H9 (cell line): ENCODE measurements at regions not wholly inside any gene's neighbourhood (a gene's known extent, or its start where the extent isn't known, plus 50 kb on each side); places are given as distances from the start of the nearest gene placed in this dataset.
A peak's percentile ranks its signal among the peaks of the same experiment; 100 is the strongest.

ENCODE experiments used
- DNase-seq: peaks from one replicate; pipeline ENCODE4 v3.0.0-alpha.2; 2017
- H2AFZ ChIP-seq: one replicate; pipeline ENCODE4 v1.6.1; 2013; ENCODE audit warnings: mild to moderate bottlenecking, low read length, control low read depth, moderate library complexity
- H2AK5ac ChIP-seq: 2 replicates; pipeline ENCODE4 v1.6.1; 2013; ENCODE audit warnings: low read length, control low read depth, mixed read lengths; ENCODE audit not compliant: insufficient read length
- H2BK120ac ChIP-seq: one replicate; pipeline ENCODE4 v1.6.1; 2013; ENCODE audit warnings: low read depth, mild to moderate bottlenecking, low read length, control low read depth, inconsistent platforms; ENCODE audit not compliant: poor library complexity, severe bottlenecking
- H2BK12ac ChIP-seq: 2 replicates; pipeline ENCODE4 v1.6.1; 2013; ENCODE audit warnings: low read length, control low read depth, mixed read lengths, low read depth; ENCODE audit not compliant: insufficient read length
- H2BK15ac ChIP-seq: 2 replicates; pipeline ENCODE4 v1.6.1; 2013; ENCODE audit warnings: low read depth, low read length, control low read depth
- H2BK20ac ChIP-seq: one replicate; pipeline ENCODE4 v1.6.1; 2013; ENCODE audit warnings: low read depth, mild to moderate bottlenecking, low read length, control low read depth, inconsistent platforms; ENCODE audit not compliant: poor library complexity, severe bottlenecking
- H2BK5ac ChIP-seq: 2 replicates; pipeline ENCODE4 v1.6.1; 2013; ENCODE audit warnings: low read length, control low read depth, mixed read lengths; ENCODE audit not compliant: insufficient read length
- H3K14ac ChIP-seq: 2 replicates; pipeline ENCODE4 v1.6.1; 2013; ENCODE audit warnings: low read length, control low read depth; ENCODE audit not compliant: insufficient read depth
- H3K18ac ChIP-seq: 2 replicates; pipeline ENCODE4 v1.6.1; 2013; ENCODE audit warnings: low read depth, mild to moderate bottlenecking, mixed read lengths, low read length, control low read depth; ENCODE audit not compliant: insufficient read length
- H3K23ac ChIP-seq: 2 replicates; pipeline ENCODE4 v1.6.1; 2013; ENCODE audit warnings: low read length, control low read depth, mixed read lengths, low read depth; ENCODE audit not compliant: insufficient read length
- H3K23me2 ChIP-seq: 2 replicates; pipeline ENCODE4 v1.6.1; 2013; ENCODE audit warnings: low read depth, mild to moderate bottlenecking, mixed read lengths, low read length, control low read depth; ENCODE audit not compliant: insufficient read length, poor library complexity, severe bottlenecking
- H3K27ac ChIP-seq: 2 replicates; pipeline ENCODE4 v1.5.1; 2013; ENCODE audit warnings: low read length, control low read depth, mixed read lengths, low read depth; ENCODE audit not compliant: insufficient read length
- H3K27me3 ChIP-seq: 2 replicates; pipeline ENCODE4 v1.6.1; 2013; ENCODE audit warnings: low read length, control low read depth, inconsistent platforms; ENCODE audit not compliant: insufficient read depth
- H3K4ac ChIP-seq: 2 replicates; pipeline ENCODE4 v1.6.1; 2013; ENCODE audit warnings: low read depth, mild to moderate bottlenecking, control low read depth, inconsistent platforms, low read length, moderate library complexity
- H3K4me1 ChIP-seq: 2 replicates; pipeline ENCODE4 v1.6.1; 2013; ENCODE audit warnings: low read length, control low read depth, inconsistent platforms; ENCODE audit not compliant: insufficient read depth
- H3K4me2 ChIP-seq: 2 replicates; pipeline ENCODE4 v1.6.1; 2013; ENCODE audit warnings: low read length, control low read depth, mixed read lengths; ENCODE audit not compliant: insufficient read length, insufficient read depth
- H3K56ac ChIP-seq: 2 replicates; pipeline ENCODE4 v1.6.1; 2013; ENCODE audit warnings: low read depth, mild to moderate bottlenecking, mixed read lengths, low read length, control low read depth; ENCODE audit not compliant: insufficient read length
- H3K79me1 ChIP-seq: 2 replicates; pipeline ENCODE4 v1.6.1; 2013; ENCODE audit warnings: low read depth, mild to moderate bottlenecking, moderate library complexity, low read length, control low read depth, inconsistent platforms; ENCODE audit not compliant: insufficient read depth, poor library complexity, severe bottlenecking
- H3K79me2 ChIP-seq: 2 replicates; pipeline ENCODE4 v1.6.1; 2013; ENCODE audit warnings: low read length, control low read depth, inconsistent platforms; ENCODE audit not compliant: insufficient read depth
- H3K9ac ChIP-seq: 2 replicates; pipeline ENCODE4 v1.6.1; 2013; ENCODE audit warnings: low read length, control low read depth, mixed read lengths; ENCODE audit not compliant: insufficient read length; ENCODE audit errors: extremely low read depth
- H3K9me3 ChIP-seq: one replicate; pipeline ENCODE4 v1.6.1; 2013; ENCODE audit warnings: low read depth, low read length, inconsistent platforms; ENCODE audit not compliant: control insufficient read depth
- H3T11ph ChIP-seq: one replicate; pipeline ENCODE4 v1.6.1; 2013; ENCODE audit warnings: mild to moderate bottlenecking, low read length, control low read depth, inconsistent platforms
- H4K20me1 ChIP-seq: one replicate; pipeline ENCODE4 v1.6.1; 2013; ENCODE audit not compliant: control insufficient read depth, insufficient read length, insufficient read depth
- H4K5ac ChIP-seq: 2 replicates; pipeline ENCODE4 v1.6.1; 2013; ENCODE audit warnings: low read depth, mild to moderate bottlenecking, mixed read lengths, low read length, control low read depth; ENCODE audit not compliant: insufficient read length
- H4K8ac ChIP-seq: replicated peaks from 2 replicates; pipeline ENCODE4 v1.6.1; 2013; ENCODE audit warnings: low read length, control low read depth, mixed read lengths, low read depth; ENCODE audit not compliant: insufficient read length
- H4K91ac ChIP-seq: 2 replicates; pipeline ENCODE4 v1.6.1; 2013; ENCODE audit warnings: low read depth, mild to moderate bottlenecking, moderate library complexity, mixed read lengths, low read length, control low read depth; ENCODE audit not compliant: insufficient read length
- H3K27ac Mint-ChIP-seq, 3 experiments: 2 replicates in 2 of 3; 3 replicates in 1 of 3; pipeline ENCODE4 v1.8.0; 2020 to 2021; ENCODE audit warnings: mixed read lengths in 3 of 3, mild to moderate bottlenecking in 1 of 3, moderate library complexity in 1 of 3
- H3K27me3 Mint-ChIP-seq: 2 replicates; pipeline ENCODE4 v1.8.0; 2021; ENCODE audit warnings: low read depth, mild to moderate bottlenecking, moderate library complexity, mixed read lengths
- H3K36me3 Mint-ChIP-seq, 3 experiments: 2 replicates in 2 of 3; 3 replicates in 1 of 3; pipeline ENCODE4 v1.8.0; 2020 to 2021; ENCODE audit warnings: low read depth in 3 of 3, mixed read lengths in 3 of 3; ENCODE audit not compliant: insufficient read depth in 1 of 3
- H3K4me1 Mint-ChIP-seq, 2 experiments: 2 replicates each; pipeline ENCODE4 v1.8.0; 2020; ENCODE audit warnings: mixed read lengths in 2 of 2
- H3K4me3 Mint-ChIP-seq, 2 experiments: 2 replicates in 1 of 2; 3 replicates in 1 of 2; pipeline ENCODE4 v1.8.0; 2020 to 2021; ENCODE audit warnings: mild to moderate bottlenecking in 2 of 2, mixed read lengths in 2 of 2, moderate library complexity in 1 of 2
- H3K9me3 Mint-ChIP-seq, 2 experiments: 2 replicates in 1 of 2; 3 replicates in 1 of 2; pipeline ENCODE4 v1.8.0; 2020; ENCODE audit warnings: mild to moderate bottlenecking in 2 of 2, mixed read lengths in 2 of 2, moderate library complexity in 1 of 2
- CTCF ChIP-seq: fragments of 200-600 bp; sonication (generic); conservative IDR thresholded peaks from 3 replicates; pipeline ENCODE4 v1.8.0; 2021; ENCODE audit warnings: antibody characterized with exemption, mild to moderate bottlenecking
- WGBS: extraction: QIAGEN DNeasy Blood & Tissue Kit; methylation state at CpG from one replicate; pipeline ENCODE4 v1.1.7; 2013; ENCODE audit warnings: missing lambda C conversion rate, low lambda C conversion rate, mixed read lengths; ENCODE audit not compliant: insufficient read length; ENCODE audit errors: extremely low coverage; 5-methylcytosine and 5-hydroxymethylcytosine counted together

- Mint-ChIP-seq H3K9me3 (peaks cover 0 to 7% of the 10 kb centered on the region in 2 experiments; a peak in 2 of 5 replicates), H3K4me3 (no peak overlapping the region), H3K27ac (peak overlapping the region in 1 of 3 experiments; percentile 63; a peak in 1 of 7 replicates), H3K27me3 (no peaks in the 10 kb centered on the region), H3K36me3 (peaks cover 0 to 8% (median 0%) of the 10 kb centered on the region in 3 experiments; a peak in 2 of 7 replicates), H3K4me1 (peaks cover 26 to 30% of the 10 kb centered on the region in 2 experiments)
- Histone ChIP-seq H4K91ac (no peak overlapping the region), H3K56ac (no peak overlapping the region), H4K5ac (no peak overlapping the region), H3K27me3 (no peaks in the 10 kb centered on the region), H3K18ac (no peak overlapping the region), H4K8ac (no peak overlapping the region), H3K27ac (no peak overlapping the region), H3K9me3 (no peaks in the 10 kb centered on the region), H3K79me1 (no peaks in the 10 kb centered on the region), H3K79me2 (no peaks in the 10 kb centered on the region), H3T11ph (no peak overlapping the region), H3K14ac (no peak overlapping the region), H4K20me1 (no peaks in the 10 kb centered on the region), H3K23me2 (no peaks in the 10 kb centered on the region), H2BK12ac (no peak overlapping the region), H3K4me1 (peaks cover 6% of the 10 kb centered on the region), H2BK20ac (no peak overlapping the region), H3K23ac (no peak overlapping the region), H3K4ac (no peak overlapping the region), H2BK120ac (no peak overlapping the region), H2AK5ac (no peak overlapping the region), H3K9ac (no peak overlapping the region), H2AFZ (no peak overlapping the region), H2BK5ac (no peak overlapping the region), H3K4me2 (no peak overlapping the region), H2BK15ac (no peak overlapping the region)
- no peak for TF ChIP-seq CTCF
- no peak for DNase-seq
- WGBS: no CpG with 5 or more reads among the region's 2 CpGs
Observed at GRCh38 chr17:68662479-68662878, 61.3 kb upstream of the FAM20A start.
